GM12878 (cell line): ENCODE measurements at regions not wholly inside any gene's neighbourhood (a gene's known extent, or its start where the extent isn't known, plus 50 kb on each side); places are given as distances from the start of the nearest gene placed in this dataset.

ENCODE experiments used
- ATAC-seq: fragments of 200-7000 bp; cut with Tn5 transposase; 3 replicates; pipeline ENCODE4 v1.9.1; 2020; ENCODE audit warnings: mild to moderate bottlenecking, moderate library complexity
- BruUV-seq: library from RNA; stranded (reverse); fragments of 400-500 nt; replicated peaks from 2 replicates; lab custom pipeline; 2021; lab: Mats Ljungman, UMichigan
- CTCF ChIA-PET: fragments of 300-600 bp; sonication (Branson Sonifier 250); formaldehyde crosslinking; extraction: SDS; loops from one replicate; lab custom pipeline; 2021; ENCODE audit warnings: inconsistent platforms; lab: Yijun Ruan, JAX
- POLR2A ChIA-PET: fragments of 350-600 bp; formaldehyde crosslinking; extraction: SDS; loops from one replicate; lab custom pipeline; 2021; ENCODE audit warnings: inconsistent platforms; lab: Charles Lee
- RAD21 ChIA-PET: fragments of 300-600 bp; sonication (Branson Sonifier 250); formaldehyde crosslinking; loops from one replicate; lab custom pipeline; 2023; ENCODE audit warnings: antibody characterized with exemption; ENCODE audit not compliant: unreplicated experiment; lab: Charles Lee
- SMC1A ChIA-PET: fragments of 300-600 bp; sonication (Branson Sonifier 250); formaldehyde crosslinking; loops from one replicate; lab custom pipeline; 2023; ENCODE audit not compliant: unreplicated experiment, uncharacterized antibody; lab: Charles Lee
- DNase-seq: peaks from one replicate; pipeline ENCODE4 v3.0.0-alpha.2; 2011; ENCODE audit warnings: low read depth, low spot score
- FAIRE-seq: peaks from 3 replicates; lab custom pipeline; 2011; peaks lifted over from hg19 to GRCh38; lab: Jason Lieb, UNC
- H2AFZ ChIP-seq: 2 replicates; pipeline ENCODE4 v1.6.0; 2011; ENCODE audit warnings: low read depth, low read length, control low read depth; ENCODE audit not compliant: control insufficient read depth
- H3K27ac ChIP-seq: 2 replicates; pipeline ENCODE4 v1.5.1; 2011; ENCODE audit warnings: control low read depth; ENCODE audit not compliant: control insufficient read depth, insufficient read depth
- H3K27me3 ChIP-seq, 2 experiments: replicated peaks in 1 of 2; 2 replicates each; pipeline versions ENCODE4 v1.6.0 to v1.6.1; 2011; ENCODE audit warnings: low read length in 1 of 2; ENCODE audit not compliant: control insufficient read depth in 2 of 2, insufficient read depth in 2 of 2
- H3K36me3 ChIP-seq, 2 experiments: 2 replicates each; pipeline ENCODE4 v1.5.1; 2011; ENCODE audit warnings: low read length in 1 of 2; ENCODE audit not compliant: control insufficient read depth in 2 of 2, insufficient read depth in 2 of 2
- H3K4me1 ChIP-seq: 2 replicates; pipeline ENCODE4 v1.6.1; 2011; ENCODE audit warnings: mild to moderate bottlenecking, low read length, moderate library complexity, mixed read lengths; ENCODE audit not compliant: control insufficient read depth, insufficient read depth
- H3K4me2 ChIP-seq: 2 replicates; pipeline ENCODE4 v1.6.0; 2011; ENCODE audit warnings: control low read depth; ENCODE audit not compliant: control insufficient read depth, insufficient read depth
- H3K4me3 ChIP-seq: fragments of 200-600 bp; sonication (generic); 2 replicates; pipeline ENCODE4 v1.5.1; 2016
- H3K79me2 ChIP-seq: 2 replicates; pipeline ENCODE4 v1.6.0; 2011; ENCODE audit warnings: low read length; ENCODE audit not compliant: control insufficient read depth, insufficient read depth
- H3K9ac ChIP-seq: 2 replicates; pipeline ENCODE4 v1.8.0; 2011; ENCODE audit warnings: low read length, control low read depth, mixed read lengths; ENCODE audit not compliant: control insufficient read depth, insufficient read depth
- H3K9me3 ChIP-seq: replicated peaks from 3 replicates; pipeline ENCODE4 v1.5.1; 2011; ENCODE audit warnings: mild to moderate bottlenecking, low read length; ENCODE audit not compliant: control insufficient read depth, insufficient read depth
- H4K20me1 ChIP-seq: 2 replicates; pipeline ENCODE4 v1.6.0; 2011; ENCODE audit not compliant: control insufficient read depth, insufficient read depth
- BMI1 ChIP-seq: fragments of 450-650 bp; IDR thresholded peaks from 2 replicates; pipeline ENCODE4 v1.6.1; 2016; ENCODE audit warnings: mild to moderate bottlenecking, moderate library complexity, borderline replicate concordance
- CHD1 ChIP-seq: IDR thresholded peaks from 2 replicates; pipeline ENCODE4 v1.6.1; 2012; ENCODE audit warnings: low read depth, low read length, improper control_type of control experiment
- MYB ChIP-seq: fragments of 150-350 bp; IDR thresholded peaks from 2 replicates; pipeline ENCODE4 v1.6.1; 2014; ENCODE audit warnings: mild to moderate bottlenecking, low read depth, low read length, borderline replicate concordance
- WGBS: methylation state at CpG from one replicate; pipeline ENCODE4 v1.1.6; 2016; ENCODE audit warnings: low lambda C conversion rate; ENCODE audit not compliant: insufficient replicate concordance, insufficient coverage; ENCODE audit errors: missing lambda C conversion rate; 5-methylcytosine and 5-hydroxymethylcytosine counted together
- in situ Hi-C: fragments of 300-500 bp; cut with MboI; formaldehyde crosslinking; loops from 9 replicates; pipeline ENCODE4 v1.14.3; 2018; ENCODE audit warnings: mixed read lengths
- intact Hi-C: fragments of 100-400 bp; cut with micrococcal nuclease; formaldehyde crosslinking; loops from one replicate; pipeline ENCODE4 v1.14.2; 2022; ENCODE audit not compliant: unreplicated experiment
- TF ChIP-seq, protein P1 (sequence below): fragments of 450-650 bp; IDR thresholded peaks from 2 replicates; pipeline ENCODE4 v1.6.1; 2018; ENCODE audit warnings: borderline replicate concordance, mild to moderate bottlenecking; ENCODE audit not compliant: partially characterized antibody
- TF ChIP-seq, protein P2 (sequence below): IDR thresholded peaks from 2 replicates; pipeline ENCODE4 v1.6.1; 2011; ENCODE audit warnings: low read depth, mild to moderate bottlenecking, low read length, moderate library complexity, borderline replicate concordance; ENCODE audit errors: extremely low read depth

DNA sequence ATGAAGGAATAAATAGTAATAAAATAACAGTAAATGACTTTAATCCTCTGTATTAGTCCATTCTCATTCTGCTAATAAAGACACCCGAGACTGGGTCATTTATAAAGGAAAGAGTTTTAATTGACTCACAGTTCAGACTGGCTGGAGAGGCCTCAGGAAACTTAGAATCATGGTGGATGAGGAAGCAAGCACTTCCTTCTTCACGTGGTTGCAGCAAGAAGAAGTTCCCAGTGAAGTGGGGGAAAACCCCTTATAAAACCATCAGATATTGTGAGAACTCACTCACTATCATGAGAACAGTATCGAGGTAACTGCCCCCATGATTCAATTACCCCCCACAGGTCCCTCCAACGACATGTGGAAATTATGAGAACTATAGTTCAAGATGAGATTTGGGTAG is 727.9 kb upstream of the LINC00305 start:
- intact Hi-C loops, result no loop called here
- WGBS, result 0% methylated on average over 4 of the region's 4 CpGs

More for the DNA sequence above, 727.9 kb upstream of the LINC00305 start:
- ChIA-PET SMC1A (no interaction called here), CTCF (no interaction called here), RAD21 (no interaction called here), POLR2A (no interaction called here)
- H3K9ac ChIP-seq, result no peak overlapping the region
- H3K27ac ChIP-seq, result no peak overlapping the region
- BruUV-seq, result no TSS peak
- H4K20me1 ChIP-seq, result no peaks in the 10 kb centered on the region
- no peaks in the 10 kb centered on the region for H3K27me3 ChIP-seq
- H3K4me3 ChIP-seq, result no peak overlapping the region
- H3K9me3 ChIP-seq, result no peaks in the 10 kb centered on the region
- in situ Hi-C loops, result no loop called here
- no peak overlapping the region for H2AFZ ChIP-seq
- no peaks in the 10 kb centered on the region for H3K36me3 ChIP-seq
- no peak for ATAC-seq
- no peaks in the 10 kb centered on the region for H3K79me2 ChIP-seq
- H3K4me2 ChIP-seq, result no peak overlapping the region
- DNase-seq, result no peak
- H3K4me1 ChIP-seq, result no peaks in the 10 kb centered on the region
- no peak for FAIRE-seq
- TF ChIP-seq, protein P1, sequence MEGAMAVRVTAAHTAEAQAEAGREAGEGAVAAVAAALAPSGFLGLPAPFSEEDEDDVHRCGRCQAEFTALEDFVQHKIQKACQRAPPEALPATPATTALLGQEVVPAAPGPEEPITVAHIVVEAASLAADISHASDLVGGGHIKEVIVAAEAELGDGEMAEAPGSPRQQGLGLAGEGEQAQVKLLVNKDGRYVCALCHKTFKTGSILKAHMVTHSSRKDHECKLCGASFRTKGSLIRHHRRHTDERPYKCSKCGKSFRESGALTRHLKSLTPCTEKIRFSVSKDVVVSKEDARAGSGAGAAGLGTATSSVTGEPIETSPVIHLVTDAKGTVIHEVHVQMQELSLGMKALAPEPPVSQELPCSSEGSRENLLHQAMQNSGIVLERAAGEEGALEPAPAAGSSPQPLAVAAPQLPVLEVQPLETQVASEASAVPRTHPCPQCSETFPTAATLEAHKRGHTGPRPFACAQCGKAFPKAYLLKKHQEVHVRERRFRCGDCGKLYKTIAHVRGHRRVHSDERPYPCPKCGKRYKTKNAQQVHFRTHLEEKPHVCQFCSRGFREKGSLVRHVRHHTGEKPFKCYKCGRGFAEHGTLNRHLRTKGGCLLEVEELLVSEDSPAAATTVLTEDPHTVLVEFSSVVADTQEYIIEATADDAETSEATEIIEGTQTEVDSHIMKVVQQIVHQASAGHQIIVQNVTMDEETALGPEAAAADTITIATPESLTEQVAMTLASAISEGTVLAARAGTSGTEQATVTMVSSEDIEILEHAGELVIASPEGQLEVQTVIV, result no peak
- TF ChIP-seq MYB (no peak), BMI1 (no peak), CHD1 (no peak)
- TF ChIP-seq, protein P2, sequence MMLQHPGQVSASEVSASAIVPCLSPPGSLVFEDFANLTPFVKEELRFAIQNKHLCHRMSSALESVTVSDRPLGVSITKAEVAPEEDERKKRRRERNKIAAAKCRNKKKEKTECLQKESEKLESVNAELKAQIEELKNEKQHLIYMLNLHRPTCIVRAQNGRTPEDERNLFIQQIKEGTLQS, result no peak
